ENCODE measurements at regions not wholly inside any gene's neighbourhood (a gene's known extent, or its start where the extent isn't known, plus 50 kb on each side); places are given as distances from the start of the nearest gene placed in this dataset.

DNA sequence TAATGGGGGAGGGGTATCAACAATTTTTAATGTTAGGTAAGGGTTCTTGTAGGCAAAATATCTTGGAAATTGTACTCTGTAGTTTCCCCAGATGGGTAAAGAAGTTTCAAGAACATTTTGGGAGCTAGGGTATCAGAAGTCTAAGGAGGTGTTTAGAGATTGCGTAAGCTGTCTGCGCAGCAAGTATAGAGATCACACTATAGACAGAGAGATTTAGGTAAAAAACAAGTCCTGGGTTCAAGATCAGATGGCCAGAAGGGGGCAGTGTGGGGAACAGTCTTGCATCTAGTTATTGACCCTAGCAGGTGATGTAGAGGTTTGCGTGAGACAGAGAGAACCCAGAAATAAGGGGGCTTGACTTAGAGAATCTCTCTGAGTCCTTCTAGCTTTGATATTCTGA lies 80.8 kb downstream of the S1PR1 start:
- no peak for DNase-seq (ENCODE audit: low read depth)

DNA sequence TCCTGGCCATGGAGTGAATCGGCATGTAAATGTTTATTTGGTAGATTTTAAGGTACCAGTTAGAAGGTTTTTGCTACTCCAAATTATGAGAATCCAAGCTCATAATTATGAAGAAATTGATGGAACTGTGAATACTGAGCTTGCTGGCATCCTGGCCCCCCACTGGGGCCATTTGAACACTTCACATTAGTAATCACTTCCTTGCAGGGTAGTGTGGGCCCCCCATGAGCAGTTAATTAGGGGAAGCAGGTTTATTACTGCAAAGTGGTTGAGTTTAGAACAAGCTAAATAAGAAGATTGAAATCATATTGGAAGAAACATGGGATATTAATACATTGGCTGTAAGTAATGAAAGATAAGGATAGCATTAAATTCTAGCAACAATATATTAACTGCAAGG lies 86.7 kb downstream of the S1PR1 start:
- DNase-seq (ENCODE audit: low read depth), result no peak

DNA sequence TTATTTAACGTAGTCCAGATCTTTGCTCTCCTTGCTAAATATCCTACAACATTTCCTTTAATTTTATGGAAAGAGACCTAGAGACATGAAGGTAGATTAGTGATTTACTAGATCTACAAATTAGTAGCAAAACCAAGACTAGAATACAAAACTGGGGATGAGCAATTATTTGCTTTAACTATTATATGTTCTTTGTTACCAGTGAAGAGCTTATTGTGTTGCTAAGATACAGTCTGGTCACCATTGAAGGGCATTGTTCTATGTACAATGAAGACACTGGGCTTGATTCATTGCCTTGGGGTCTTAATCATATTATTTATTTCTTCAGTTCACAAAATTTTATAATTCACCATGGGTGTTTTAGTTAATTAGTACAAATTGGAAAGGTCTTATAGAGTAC lies 88.3 kb downstream of the S1PR1 start:
- DNase-seq (ENCODE audit: low read depth), result no peak

DNA sequence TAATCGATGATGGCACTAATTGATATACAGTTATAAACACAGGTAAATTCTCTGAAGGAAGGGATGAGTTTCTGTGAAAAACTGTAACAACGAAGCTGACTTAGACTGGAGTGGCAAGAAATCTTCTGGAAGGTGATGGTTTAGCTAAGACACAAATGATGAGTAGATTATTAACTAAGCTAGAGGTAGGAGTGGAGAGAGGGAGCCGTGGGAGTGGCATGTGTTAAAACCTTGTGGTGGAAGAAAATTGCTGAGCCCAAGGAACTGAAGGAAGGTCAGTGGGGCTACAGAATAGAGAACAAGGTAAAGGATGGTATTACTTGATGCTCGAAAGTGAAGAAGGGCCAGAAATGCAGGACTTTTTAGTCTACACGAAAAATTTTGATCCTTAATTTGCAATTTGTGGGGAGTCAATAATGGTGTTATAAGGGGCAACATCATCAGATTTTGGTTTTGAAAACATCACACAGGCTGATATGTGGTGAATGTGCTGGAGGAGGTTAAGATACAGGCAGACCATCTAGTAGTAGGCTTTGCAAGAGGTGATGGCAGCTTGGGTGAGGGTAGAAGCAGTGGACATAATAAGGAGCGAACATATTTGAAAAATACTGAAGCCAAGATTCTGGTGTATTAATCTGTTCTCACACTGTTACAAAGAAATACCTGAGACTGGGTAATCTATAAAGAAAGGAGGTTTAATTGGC lies 93.8 kb downstream of the S1PR1 start:
- no peak for DNase-seq (ENCODE audit: low read depth)

DNA sequence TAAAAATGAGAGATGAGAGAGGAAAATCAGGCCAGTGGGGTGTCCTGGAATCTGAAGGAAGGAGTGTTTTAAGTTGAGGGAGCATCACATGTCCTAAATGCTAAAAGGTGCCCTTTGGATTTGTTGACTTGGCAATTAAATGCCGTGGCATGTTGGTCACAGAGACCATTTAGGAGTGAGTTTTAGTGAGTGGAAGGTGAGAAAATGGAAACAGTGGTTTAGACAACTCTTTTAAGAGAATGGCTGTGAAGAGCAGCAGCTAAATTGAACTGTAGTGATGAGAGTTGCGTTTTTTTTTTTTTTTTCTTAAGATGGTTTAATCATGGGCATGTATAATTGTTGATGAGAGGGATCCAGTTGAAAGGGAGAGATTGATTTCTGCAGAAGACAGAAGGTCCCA lies 95.0 kb downstream of the S1PR1 start:
- no peak for DNase-seq (ENCODE audit: low read depth)

DNA sequence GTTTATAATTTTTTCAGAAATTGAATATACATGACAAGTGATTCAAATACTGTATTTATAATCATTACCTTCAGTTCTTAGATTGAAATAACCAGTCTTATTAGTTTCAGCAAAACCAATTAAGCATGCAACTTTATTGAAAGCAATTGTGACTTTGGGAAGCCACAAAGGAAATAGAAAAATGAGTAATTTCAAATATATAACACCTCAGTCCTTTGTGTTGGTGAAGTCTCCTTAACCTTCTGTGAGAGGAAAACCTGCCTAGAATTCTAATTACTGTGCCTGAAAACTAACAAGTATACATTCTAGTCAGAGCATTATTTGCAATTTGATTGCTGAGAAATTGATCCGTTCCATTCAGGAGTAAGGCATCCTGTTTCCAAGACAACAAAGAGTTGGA lies 95.8 kb downstream of the S1PR1 start:
- DNase-seq (ENCODE audit: low read depth), result no peak

DNA sequence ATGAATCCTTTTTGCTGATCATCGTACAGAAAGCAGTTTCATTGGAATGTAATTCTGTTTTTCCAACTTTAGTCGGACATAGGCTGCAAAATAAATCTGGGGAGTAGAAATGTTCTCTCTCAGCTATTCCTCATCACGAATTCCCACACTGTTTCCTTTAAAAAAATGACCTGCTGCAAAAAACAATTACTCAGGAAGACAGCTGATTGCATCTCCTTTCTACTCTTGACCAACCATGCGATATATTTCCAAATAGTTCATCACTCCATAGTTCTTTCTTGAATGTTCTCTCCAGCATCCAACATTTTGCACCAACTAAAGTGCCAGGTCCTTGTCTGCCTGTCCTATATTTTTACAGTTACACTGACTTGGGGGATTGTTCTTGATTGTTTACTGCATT lies 96.4 kb downstream of the S1PR1 start:
- DNase-seq (ENCODE audit: low read depth), result no peak

DNA sequence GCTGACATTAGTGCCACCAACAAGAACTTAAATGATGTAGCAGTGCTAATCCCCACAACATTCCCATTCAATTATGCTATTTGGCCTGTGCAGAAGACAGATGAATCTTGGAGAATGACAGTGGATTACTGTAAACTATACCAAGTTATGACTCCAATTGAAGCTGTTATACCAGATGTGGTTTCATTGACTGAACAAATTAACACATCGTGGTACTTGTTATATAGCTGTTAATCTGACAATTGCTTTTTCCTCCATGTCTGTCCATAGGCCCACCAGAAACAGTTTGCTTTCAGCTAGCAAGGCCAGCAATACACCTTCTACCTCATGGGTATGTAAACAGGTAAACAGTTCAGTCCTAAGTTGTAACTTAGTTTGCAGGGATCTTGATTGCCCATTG lies 101.1 kb downstream of the S1PR1 start:
- no peak for DNase-seq (ENCODE audit: low read depth)

DNA sequence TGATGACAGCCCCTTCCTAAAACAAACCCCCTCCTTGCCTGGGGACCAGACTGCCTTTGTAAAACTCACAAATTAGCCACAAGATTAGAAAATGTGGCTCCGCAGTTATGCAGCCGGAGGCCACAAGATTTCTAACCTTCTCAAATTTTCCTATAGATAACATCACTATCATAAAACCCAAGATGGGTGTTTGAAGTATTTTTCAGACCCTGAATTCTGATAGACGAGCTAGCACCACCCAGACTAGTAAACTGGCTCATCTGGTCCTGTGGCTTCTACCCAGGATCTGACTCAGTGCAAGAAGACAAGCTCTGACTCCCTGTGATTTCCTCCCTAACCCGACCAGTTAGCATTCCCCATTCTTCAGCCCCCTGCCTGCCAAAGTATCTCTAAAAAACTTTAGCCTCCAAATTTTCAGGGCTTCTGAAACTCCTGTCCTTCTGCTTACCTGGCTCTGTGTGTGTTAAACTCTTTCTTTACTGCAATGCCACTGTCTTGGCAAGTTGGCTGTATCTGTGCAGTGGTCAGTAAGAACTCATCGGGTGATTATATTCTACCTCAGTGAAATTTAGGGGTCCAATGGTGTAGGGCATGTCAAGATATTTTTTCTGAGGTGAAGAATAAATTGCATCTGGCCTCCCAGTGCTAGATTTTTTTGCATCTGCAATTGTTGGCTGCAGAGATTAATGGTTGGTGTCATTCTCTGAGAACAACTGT lies 102.1 kb downstream of the S1PR1 start:
- DNase-seq (ENCODE audit: low read depth), result no peak

DNA sequence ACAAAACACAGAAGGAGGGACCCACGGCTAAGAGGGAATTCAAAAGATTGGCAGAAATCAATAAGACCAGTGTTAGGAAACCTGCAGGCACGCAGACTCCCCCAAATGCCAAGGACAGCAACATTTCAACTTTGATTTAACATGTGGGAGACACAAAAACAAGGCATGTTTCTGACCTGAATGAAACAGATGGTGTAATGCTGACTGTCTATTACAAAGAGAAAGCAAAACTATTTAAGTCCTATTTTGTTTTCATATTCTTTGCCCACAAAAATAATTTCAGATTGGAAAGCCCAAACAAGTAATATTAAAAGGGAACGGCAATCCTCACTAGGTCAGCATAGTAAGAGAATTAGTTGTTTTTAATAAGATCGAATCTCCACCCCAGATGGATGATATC lies 107.9 kb downstream of the S1PR1 start:
- no peak for DNase-seq (ENCODE audit: low read depth)

DNA sequence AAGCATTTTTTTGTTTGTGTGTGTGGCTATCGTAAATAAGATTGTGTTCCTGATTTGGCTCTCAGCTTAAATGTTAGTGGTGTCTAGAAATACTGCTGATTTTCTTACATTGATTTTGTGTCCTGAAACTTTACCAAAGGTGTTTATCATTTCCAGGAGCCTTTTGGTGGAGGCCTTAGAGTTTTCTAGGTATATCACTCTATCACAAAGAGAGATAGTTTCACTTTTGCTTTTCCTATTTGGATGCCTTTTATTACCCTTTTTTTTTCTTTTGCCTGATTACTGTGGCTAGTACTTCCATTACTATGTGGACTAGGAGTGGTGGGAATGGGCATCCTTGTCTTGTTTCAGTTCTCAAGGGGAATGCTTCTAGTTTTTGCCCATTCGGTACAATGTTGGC lies 109.6 kb downstream of the S1PR1 start:
- DNase-seq (ENCODE audit: low read depth), result no peak

DNA sequence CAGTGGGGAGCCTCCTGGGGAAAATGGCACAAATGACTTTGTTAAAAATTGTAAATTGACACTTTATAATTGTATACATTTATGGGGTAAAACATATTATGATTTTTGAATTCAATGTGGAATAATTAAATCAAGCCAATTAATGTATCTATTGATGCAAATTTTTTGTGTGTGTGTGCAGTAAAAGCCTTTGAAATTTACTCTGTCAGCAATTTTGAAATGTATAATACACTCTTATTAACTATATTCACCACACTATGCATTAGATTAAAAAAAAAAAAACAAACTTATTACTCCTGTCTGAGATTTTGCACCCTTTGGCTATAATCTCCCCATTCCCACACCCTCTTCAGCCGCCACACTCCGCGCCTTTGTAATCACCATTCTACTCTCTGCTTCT lies 119.2 kb downstream of the S1PR1 start:
- DNase-seq (ENCODE audit: low read depth), result no peak

DNA sequence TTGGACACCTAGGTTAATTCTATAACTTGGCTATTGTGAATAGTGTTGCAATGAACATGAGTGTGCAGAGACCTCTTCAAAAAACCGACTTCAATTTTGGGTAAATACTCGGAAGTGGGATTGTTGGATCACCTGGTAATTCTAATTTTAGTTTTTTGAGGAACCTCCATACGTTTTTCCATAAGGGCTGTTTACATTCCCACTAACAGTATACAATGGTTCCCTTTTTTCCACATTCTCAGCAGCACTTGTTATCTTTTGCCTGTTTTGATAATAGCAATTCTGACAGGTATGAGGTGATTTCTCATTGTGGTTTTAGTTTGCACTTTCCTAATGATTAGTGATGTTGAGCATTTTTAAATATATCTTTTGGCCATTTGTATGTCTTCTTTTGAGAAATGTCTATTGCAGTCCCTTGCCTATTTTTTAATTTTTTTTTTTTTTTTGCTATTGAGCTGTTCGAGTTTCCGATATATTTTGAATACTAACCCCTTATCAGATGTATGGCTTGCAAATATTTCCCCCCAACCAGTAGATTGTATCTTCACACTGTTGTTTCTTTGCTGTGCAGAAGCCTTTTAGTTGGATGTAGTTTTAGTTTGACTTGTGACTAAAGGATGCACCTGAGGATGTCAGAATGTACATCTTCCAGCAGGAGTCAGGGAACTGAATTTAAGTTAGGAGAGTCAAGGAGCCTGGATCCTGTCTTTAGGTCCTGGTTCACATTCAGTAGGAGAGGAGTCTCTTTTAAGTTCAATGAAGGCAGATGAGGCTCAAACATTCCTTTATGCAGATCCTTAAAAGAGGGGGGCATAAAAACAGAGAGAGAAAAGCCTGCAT lies 120.0 kb downstream of the S1PR1 start:
- DNase-seq (ENCODE audit: low read depth), result no peak

DNA sequence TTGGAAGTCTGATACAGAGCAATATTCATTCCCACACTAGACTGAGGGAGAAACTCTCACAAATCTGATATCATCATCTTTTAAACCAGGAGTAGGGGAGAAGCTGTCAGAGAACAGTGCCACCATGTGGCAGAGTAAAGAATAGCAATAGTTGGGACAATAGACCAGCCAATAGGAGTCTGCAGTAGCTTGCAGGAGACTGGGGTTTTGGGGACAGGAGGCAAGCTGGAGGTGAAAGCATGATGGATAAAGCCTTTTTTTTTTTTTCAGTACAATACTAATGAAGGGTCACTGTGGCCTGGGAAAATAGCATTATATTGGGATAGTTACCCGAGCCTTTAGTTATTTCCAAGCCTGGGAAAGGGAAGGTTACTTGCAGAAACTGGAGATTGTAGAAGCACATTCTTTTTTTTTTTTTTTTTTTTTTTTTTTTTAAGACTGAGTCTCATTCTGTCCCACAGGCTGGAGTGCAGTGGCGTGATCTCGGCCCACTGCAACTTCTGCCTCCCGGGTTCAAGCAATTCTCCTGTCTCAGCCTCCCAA lies 120.7 kb downstream of the S1PR1 start:
- peak; percentile 71 for DNase-seq (ENCODE audit: low read depth)

DNA sequence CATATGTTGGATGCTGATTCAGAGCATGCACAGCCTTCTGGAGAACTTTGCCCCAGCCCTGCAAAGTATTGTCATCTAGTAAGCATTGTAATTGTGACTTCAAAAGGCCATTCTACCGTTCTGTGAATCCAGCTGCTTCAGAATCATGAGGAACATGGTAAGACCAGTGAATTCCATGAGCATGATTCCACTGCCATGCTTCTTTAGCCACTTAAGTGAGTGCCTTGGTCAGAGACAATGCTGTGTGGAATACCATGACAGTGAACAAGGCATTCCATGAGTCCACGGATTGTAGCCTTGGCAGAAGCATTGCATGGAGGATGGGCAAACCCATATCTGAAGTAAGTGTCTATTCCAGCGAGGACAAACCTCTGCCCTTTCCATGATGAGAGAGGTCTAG lies 123.7 kb downstream of the S1PR1 start:
- DNase-seq (ENCODE audit: low read depth), result no peak

DNA sequence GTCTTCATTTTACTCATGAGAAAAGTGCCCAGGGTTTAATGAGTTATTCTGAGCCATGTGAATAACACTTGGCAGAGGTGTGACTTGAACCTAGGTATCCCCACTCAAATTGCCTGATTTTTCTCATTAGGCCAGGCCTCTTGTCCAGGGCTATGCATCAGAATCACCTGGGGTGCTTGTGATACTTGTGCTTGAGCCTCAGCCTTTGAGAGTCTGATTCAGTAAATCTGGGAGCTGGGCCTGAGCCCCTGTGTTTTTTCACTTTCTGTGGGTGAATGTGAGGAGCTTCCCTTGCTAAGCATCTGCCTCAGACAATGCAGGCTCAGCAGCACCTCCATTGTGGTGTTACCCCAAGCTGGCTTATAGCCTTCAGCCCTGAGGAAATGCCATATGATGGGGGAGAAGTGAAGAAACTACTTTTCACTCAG lies 127.1 kb downstream of the S1PR1 start:
- no peak for DNase-seq (ENCODE audit: low read depth)

DNA sequence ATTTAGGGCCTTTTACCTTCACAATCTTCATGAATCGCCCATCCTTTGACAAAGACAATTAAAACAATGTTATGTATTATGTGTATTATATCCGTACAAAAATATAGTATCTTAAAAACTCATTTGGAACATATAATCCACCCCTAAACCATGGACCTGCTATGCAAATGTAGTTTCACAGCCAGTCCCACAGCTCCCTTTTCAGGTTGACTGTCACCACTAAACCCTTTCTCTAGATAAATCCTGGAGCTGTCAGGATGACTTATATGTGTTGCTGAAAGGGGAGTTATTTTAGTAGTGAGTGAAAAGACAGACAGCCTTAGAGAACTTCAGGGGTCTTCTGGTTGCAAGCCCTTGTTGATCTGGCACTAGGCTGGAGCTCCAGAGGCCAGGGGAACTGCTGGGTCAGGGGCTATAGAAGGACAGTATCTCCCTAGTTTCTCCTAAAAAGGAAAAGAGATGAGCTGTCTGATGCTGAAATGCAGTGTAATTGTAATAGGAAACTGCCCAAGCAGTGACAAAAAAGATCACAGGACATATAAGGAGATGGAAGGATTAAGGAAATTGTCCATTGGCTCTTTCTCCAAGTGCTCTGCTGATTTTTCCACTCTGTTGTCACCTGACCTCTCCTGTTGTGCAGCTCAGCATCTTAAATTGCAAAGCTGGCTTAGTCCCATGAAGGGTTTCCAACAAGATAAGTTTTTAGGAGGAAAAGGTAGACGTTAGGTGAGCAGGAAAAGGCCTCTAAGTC lies 127.7 kb downstream of the S1PR1 start:
- no peak for DNase-seq (ENCODE audit: low read depth)

DNA sequence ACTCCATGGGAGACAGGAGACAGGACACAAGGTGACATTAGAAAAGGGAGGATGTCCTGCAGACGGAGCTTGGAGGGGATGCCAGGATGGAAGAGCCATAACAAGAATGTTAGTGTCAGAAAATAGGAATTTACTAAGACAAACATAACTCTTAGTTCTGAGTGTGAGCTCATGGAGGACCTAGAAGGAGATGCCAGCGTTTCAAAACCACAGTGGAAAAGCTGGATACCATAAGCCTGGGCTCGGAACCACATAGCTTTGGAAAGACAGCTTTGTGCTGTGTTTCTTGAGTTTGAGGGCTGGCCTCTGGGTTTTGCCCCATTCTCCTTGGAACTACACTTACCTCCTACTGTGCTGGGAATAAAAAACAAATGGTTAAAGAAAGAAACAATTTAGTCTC lies 128.4 kb downstream of the S1PR1 start:
- peak; percentile 62 for DNase-seq (ENCODE audit: low read depth)

DNA sequence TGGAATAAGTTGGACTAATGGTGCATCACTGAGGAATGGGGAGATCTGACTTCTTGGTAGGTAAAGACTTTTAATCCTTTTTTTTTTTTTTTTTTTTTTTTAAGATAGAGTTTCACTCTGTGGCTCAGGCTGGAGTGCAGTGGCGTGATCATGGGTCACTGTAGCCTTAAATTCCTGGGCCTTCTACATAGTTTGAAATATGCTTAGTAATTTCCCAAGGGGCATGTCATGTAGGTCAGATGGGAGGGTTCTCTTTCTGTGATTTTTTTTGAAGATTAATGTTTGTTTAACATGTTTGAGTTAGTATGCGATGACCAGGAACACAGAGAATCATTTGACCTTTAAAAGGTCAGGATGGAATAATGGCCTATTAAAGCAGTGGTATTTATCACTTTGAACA lies 129.1 kb downstream of the S1PR1 start:
- DNase-seq (ENCODE audit: low read depth), result peak; percentile 47

DNA sequence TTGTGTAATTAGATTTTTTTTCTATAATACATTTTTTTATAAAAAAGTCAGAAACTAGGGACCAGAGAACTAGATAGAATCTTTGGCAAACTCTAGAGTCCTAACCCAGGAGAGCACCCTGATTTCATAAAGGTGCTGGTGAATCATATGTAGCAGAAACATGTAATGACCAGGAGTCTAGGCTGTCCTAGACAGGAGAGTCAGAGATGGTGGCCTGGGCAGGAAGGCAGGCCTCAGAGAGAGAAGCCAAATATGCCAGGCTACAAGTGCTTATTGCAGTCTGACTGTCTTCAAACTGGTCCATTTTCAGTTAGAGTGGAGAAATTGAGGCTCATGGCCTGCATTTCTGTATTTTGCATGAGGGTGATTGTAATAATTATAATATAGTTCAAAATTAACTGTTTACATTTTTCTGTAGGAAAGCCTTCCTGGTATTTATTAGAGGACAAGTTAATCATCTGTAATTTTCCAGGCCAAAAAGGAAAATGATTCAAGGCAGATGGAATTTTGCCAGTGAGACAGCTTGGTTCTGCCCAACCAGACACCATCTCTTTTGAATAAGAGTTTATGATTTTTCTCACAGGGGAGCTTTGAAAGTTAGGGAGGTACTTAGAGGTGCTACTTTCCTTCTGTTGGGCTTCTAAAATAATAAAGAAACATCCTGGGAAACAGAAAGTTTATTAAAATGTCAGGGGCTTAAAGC lies 129.8 kb downstream of the S1PR1 start:
- DNase-seq (ENCODE audit: low read depth), result peak; percentile 41

DNA sequence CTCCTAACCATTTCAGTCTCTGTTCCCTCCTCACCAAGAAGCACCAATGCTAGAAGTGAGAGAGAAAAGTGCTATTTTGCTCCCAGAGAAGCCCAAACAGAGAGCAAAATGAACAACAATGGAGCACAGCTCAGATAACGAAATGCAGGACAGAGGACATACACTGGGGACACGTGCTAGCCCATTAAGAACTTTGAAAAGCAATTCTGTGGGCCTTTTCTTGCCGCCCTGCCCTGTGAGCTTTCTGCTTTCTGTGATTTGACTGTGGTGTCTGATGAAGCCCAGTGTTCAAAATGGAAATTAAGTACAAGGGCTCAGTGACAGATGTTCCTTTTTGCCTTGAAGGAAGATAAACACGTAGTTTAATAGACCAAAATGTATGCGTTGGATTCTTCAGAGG lies 130.8 kb downstream of the S1PR1 start:
- DNase-seq (ENCODE audit: low read depth), result no peak
